IPS-NIHi11 (cell line): ENCODE measurements at regions not wholly inside any gene's neighbourhood (a gene's known extent, or its start where the extent isn't known, plus 50 kb on each side); places are given as distances from the start of the nearest gene placed in this dataset.
"Not testable (repeated sequence)": the region's sequence is repeated elsewhere in the genome, so short reads cannot be mapped to it uniquely, and the experiment has no call there.

Experiments used
- DNase-seq: peaks from one replicate; pipeline ENCODE4 v3.0.0; 2012; ENCODE audit warnings: mixed read lengths, low spot score

DNA sequence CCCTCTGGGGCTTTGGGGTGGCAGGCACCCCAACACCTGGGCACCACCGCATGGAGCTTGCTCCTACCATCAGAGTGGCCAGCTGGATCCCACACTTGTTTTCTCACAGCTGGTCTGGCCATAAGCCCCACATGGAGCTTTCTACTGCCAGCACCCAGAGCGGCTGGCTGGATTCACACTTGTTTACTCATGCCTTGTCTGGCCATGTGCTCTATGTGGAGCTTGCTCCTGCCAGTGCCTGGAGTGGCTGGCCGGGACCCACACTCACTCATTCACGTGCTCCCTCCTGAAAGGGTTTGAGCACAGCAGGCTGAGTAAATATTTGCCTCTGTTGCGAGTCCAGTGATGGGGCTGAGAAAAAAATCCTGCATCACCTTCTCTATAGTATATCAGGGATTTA, 487.0 kb downstream of the CD109 start:
- DNase-seq = no peak

- DNase-seq = no peak
These were observed 485.5 kb downstream of the CD109 start for GRCh38 chr6:74181471-74181870.

DNA sequence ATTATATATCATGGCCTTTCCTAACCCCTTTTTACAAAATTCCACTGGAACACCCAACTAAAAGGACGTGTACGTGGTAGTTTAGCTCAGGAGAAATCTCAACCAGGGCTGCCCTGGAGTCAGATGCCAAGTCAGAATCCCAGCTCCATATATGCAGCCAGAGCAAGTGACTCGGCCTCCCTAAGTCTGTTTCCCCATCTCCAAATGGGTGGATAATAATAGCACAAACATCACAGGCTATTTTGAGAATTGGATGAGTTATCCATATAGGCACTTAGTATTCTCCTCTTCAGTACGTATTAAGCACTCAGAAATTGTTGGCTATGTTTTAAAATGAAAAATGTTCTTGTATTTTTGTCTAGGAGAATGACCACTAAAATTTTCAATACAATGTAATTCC, 481.5 kb downstream of the CD109 start:
- DNase-seq = no peak

DNA sequence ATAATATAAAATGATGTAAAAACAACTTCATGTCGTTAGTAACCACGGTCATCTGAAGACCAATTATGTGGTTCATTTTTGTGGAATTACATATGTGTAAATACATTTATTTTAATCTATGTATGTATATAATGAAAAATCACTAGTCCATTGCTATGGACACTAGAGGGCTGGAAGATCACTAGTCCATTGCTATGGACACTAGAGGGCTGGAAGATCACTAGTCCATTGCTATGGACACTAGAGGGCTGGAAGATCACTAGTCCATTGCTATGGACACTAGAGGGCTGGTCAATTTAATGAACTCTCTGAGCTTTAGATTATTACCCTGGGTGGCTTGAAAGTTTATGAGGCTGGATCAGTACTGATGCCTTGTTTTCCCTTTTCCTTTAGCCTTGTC, 474.5 kb downstream of the CD109 start:
- DNase-seq = not testable (repeated sequence)

DNA sequence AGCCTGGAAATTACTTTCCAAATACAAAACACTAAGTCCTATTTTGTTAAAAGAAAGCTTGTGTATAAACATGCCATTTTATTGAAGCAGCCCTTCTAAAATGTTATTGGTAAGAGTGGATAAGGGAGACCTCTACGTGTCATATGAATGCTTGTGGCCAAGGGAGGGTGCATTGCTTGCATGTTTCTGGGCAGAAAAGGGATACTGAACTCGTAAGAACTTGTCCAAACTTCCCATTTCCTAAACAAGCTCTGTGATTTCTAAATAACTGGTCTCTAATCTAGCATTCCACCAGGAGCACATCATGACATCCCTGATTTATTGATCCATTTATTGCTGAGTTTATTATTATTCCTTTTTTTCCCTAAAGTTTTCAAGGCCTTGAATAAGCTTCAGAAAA, 474.1 kb downstream of the CD109 start:
- no peak for DNase-seq

- DNase-seq = no peak
These were observed 472.0 kb downstream of the CD109 start for GRCh38 chr6:74167976-74168375.

DNA sequence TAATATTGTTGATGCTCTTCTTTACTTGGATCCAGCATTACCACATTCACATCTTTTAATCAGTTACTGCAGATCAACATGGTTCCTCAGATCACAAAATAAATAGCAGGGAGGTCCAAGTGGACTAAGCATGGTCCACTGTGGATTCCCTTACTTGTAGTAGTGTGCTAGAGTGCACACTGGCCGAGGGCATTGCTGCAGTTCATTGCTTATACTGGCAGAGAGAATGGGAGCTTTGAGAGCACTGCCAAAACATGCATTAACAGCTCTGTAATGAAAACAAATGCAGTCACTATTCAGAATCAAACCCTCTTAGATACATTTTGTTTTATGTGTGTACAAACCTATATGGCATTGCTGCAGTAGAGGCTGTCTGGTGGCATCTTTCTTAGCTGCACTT, 471.5 kb downstream of the CD109 start:
- DNase-seq = no peak

- DNase-seq = no peak
These were observed 470.8 kb downstream of the CD109 start for GRCh38 chr6:74166849-74167248.

GRCh38 chr6:74161380-74161779, 465.4 kb downstream of the CD109 start:
- DNase-seq = no peak

- DNase-seq = no peak
These were observed 456.2 kb downstream of the CD109 start for GRCh38 chr6:74152096-74152675.

- DNase-seq = no peak
These were observed 449.9 kb downstream of the CD109 start for GRCh38 chr6:74145931-74146330.

GRCh38 chr6:74137911-74138310, 441.9 kb downstream of the CD109 start:
- DNase-seq = no peak

- no peak for DNase-seq
These were observed 438.3 kb downstream of the CD109 start for GRCh38 chr6:74134327-74134726.

- no peak for DNase-seq
These were observed 437.1 kb downstream of the CD109 start for GRCh38 chr6:74133073-74133472.

DNA sequence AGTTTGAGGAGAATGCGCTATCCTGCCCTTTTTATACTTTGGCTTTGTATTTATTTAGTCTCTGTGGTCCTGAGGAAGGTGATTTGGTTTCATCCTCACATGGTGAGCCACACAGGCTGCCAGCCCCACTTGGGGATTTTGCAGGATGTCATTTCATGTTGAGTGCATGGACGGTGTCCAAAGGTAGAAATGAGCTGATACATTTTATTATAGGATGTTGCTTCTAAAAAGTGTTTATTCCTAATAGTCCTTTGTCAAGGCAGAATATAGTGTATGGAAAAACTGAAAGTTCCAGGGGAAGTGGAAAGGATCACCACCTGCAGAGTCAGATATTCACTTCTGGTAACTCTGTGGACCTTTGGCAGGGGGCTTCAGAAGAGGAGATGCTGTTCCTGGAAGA, 434.6 kb downstream of the CD109 start:
- no peak for DNase-seq

DNA sequence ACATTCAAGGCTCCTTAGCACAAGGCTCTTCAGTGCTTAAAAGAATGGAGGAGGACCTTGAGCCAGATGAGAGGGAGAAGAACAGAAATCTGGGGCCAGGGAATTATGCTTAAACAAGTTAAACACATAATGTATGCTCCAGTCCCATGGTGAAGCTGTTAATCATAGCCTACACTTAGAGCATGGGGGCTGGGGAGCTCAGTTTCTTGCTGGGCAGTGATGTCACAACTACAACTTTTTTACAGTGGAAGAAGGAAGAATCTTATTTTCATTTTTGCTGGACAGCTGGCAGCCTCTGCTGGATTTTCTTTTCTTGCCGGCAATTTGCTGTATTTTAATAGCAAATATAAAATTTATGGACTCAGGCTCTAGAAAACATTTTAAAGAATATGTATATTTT, 432.5 kb downstream of the CD109 start:
- no peak for DNase-seq

GRCh38 chr6:74117113-74117512, 421.1 kb downstream of the CD109 start:
- DNase-seq = no peak

GRCh38 chr6:74115674-74116073, 419.7 kb downstream of the CD109 start:
- DNase-seq = no peak

- no peak for DNase-seq
These were observed 418.4 kb downstream of the CD109 start for GRCh38 chr6:74114428-74114827.

- DNase-seq = no peak
These were observed 417.9 kb downstream of the CD109 start for GRCh38 chr6:74113901-74114300.

GRCh38 chr6:74103417-74103816, 407.4 kb downstream of the CD109 start:
- no peak for DNase-seq

DNA sequence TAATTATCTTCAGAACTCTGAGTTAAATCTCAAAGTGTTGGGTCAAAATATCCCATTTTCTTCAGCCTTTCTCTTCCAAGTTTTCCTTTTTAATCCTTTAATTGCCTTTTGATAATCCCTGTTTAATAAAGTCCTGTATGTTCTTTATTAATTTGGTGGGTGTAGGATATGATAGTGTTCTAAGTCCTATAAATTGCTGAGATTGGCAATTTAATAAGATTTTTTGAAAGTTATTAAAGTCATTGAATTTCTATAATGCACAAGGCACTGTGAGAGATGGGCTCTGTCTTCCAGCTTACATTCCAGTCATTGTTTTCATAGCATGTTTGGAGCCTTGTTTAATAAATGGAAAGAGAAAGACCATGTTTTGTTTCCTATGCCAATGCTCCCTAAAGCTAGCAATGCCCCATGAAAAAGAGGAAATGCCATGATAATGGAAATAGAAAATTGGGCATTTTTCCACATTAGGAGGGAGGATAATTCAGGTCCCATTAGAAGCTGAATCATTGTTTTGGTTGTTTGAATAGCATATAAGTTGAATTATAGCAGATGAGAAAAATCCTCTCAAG, 404.8 kb downstream of the CD109 start:
- no peak for DNase-seq

DNA sequence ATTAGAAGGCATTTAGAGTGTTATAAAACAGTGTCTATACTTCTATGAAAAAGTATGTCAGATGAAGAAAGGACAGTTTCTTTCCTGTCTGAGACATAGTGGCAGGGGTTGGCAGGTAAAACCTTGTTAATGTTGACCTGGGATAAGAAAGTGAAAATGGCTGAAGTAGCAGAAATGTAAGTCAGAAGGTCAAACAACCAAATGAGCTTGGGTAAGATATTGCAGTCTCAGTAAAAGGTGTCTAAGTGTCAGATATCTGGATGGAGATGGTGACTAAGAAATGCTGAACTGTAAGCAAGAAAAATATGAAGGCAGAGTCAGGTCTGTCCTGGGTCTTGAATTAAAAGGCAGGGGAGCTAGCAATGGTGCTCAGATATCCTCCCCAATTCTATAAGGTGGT, 400.3 kb downstream of the CD109 start:
- DNase-seq = no peak

GRCh38 chr6:74093361-74093760, 397.4 kb downstream of the CD109 start:
- DNase-seq = no peak

DNA sequence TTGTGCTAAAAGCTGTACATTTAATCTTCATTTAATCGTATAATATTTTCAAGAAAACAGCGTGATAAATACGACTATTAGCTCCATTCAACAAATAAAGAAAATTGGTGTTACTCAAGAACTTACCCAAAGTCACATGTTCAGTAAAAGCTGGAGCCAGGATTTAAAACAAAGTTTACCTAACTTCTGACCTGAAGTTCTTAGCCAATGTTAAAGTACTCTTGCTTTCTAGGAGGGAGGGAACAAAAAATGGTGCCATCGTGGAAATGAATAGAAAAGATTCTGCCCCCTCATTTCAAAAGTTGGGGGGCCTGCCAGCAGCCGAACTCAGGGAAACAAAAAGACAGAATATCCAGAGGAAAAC, 395.8 kb downstream of the CD109 start:
- no peak for DNase-seq
